Neuron (in vitro differentiated cells): ENCODE measurements at regions not wholly inside any gene's neighbourhood (a gene's known extent, or its start where the extent isn't known, plus 50 kb on each side); places are given as distances from the start of the nearest gene placed in this dataset.
A peak's percentile ranks its signal among the peaks of the same experiment; 100 is the strongest.
"Not testable (repeated sequence)": the region's sequence is repeated elsewhere in the genome, so short reads cannot be mapped to it uniquely, and the experiment has no call there.

Experiments used
- H2AFZ ChIP-seq: one replicate; pipeline ENCODE4 v1.6.1; 2013; ENCODE audit warnings: low read depth, mild to moderate bottlenecking, inconsistent platforms, low read length, moderate library complexity
- H3K27me3 ChIP-seq: one replicate; pipeline ENCODE4 v1.6.1; 2013; ENCODE audit warnings: low read length; ENCODE audit not compliant: insufficient read depth
- H3K36me3 ChIP-seq: one replicate; pipeline ENCODE4 v1.6.1; 2013; ENCODE audit warnings: low read length; ENCODE audit not compliant: insufficient read depth
- H3K4me1 ChIP-seq: one replicate; pipeline ENCODE4 v1.6.1; 2013; ENCODE audit warnings: low read length; ENCODE audit not compliant: insufficient read depth
- H3K4me3 ChIP-seq: 2 replicates; pipeline ENCODE4 v1.5.1; 2013; ENCODE audit warnings: mild to moderate bottlenecking, low read length, moderate library complexity
- H3K9me3 ChIP-seq: one replicate; pipeline ENCODE4 v1.6.1; 2013; ENCODE audit warnings: low read length

DNA sequence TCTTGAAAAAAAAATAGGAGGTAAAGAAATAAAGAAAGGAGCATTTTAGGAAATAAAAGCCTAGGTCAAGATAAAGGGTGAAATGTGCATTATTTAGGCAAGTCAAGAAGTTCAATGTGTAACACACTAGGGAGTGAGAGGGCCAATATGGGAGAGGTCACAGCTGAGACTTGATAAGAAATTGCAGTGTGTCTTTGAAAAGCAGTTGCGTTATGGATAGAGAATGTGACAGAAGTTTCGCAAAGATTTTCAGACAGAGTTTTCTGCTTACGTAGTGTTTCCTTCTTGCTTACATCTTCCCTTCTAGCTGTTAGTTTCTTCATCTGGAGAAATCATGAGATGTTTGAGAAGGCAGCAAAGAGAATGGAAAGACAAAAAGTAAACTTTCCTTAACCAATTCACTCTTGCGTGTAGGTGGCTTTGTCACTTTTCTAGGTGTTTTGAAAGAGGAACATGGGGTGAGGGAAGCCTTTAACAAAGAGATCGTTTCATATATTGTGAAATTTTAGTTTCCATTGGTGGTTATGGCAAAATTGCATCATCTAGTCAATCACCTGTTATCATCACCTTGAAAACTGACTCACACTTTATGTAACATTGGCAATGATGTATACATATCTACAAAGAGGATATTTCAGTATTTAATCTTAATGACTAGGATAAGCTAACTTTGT is 975.5 kb downstream of the OLFM4 start:
- Histone ChIP-seq H3K4me3 (no peak overlapping the region), H3K4me1 (no peaks in the 10 kb centered on the region), H3K36me3 (no peaks in the 10 kb centered on the region), H3K9me3 (no peaks in the 10 kb centered on the region), H3K27me3 (no peaks in the 10 kb centered on the region), H2AFZ (no peak overlapping the region)

DNA sequence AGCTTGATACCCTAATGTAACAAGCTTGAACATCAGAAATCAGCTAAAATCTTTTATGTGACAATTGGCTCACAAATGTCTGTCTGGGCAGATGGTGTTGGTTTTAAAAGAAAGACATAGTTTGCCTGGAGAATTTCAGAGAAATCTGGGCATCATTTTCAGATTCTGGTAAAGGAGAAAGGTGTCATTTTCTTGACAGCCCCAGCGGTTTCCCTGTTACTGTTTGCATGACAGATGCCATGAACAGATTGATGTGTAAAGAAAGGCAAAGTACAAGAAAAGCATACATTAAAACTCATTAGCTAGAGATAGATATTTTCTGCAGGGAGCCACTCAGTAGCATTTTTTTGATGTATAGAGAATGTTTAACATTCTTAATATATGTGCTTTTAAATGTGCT is 987.9 kb downstream of the OLFM4 start:
- Histone ChIP-seq H3K27me3 (no peaks in the 10 kb centered on the region), H3K36me3 (no peaks in the 10 kb centered on the region), H2AFZ (no peak overlapping the region), H3K4me3 (no peak overlapping the region), H3K4me1 (no peaks in the 10 kb centered on the region), H3K9me3 (no peaks in the 10 kb centered on the region)

DNA sequence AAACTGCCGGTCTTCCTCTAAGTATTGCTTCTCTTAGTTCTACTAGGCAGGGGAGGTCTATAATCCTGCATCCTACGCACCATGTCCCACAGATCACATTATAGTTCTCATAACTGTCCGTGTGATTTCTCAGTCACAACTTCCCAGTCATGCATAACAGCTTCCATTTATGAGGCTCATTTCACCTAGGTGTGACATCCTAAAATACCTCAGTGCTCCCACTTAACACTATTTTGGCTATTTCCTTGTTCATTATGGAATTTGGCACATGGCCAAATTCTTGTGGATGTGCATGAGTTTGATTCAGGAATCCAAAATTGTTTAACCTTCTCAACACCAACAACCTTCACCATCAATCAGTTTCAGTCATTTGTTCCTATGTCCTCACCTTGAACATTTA is 989.9 kb downstream of the OLFM4 start:
- Histone ChIP-seq H2AFZ (no peak overlapping the region), H3K4me3 (no peak overlapping the region), H3K36me3 (no peaks in the 10 kb centered on the region), H3K4me1 (no peaks in the 10 kb centered on the region), H3K9me3 (no peaks in the 10 kb centered on the region), H3K27me3 (no peaks in the 10 kb centered on the region)

DNA sequence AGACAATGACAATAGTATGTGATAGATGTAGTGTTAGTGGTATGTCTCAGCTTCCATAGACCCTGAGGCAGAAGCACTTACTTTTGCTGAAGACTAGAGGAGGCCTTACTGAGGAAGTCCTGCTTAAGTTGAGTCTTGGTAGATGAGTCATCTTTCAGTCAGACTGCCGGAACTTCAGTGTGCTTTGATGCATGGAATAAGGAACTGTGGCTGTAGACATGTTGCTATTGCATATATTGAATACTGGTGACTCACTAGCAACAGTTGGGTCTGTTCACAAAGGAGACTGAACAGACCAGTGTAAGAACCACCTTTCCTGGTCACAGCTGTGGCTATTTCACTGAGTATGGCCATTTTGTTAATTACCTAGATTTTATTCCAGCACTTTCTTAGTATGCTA is 1000.6 kb downstream of the OLFM4 start:
- Histone ChIP-seq H3K36me3 (no peaks in the 10 kb centered on the region), H3K4me3 (no peak overlapping the region), H2AFZ (peak overlapping the region; percentile 21), H3K4me1 (peaks cover 8% of the 10 kb centered on the region), H3K27me3 (no peaks in the 10 kb centered on the region), H3K9me3 (peaks cover 6% of the 10 kb centered on the region)

DNA sequence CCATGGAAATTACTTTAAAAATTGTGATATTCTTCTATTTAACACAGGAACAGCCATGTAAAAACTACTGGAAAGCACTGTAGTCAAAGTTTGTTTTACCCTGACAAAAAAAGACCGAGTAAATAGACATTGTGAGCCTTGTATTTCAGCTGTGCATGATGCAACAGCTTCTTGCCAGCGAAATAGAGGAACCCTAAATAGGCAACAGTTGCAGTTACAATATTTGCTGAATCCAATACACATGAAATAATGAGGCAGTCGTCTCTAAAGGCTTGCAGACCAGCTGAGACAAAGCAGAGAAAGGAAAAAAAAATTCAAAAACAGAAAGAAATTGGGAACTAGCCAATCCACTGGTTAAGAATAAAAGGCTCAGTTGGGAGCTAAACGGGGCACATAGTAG is 1001.1 kb downstream of the OLFM4 start:
- Histone ChIP-seq H3K4me3 (no peak overlapping the region), H3K4me1 (peaks cover 8% of the 10 kb centered on the region), H2AFZ (peak overlapping the region; percentile 21), H3K9me3 (peaks cover 6% of the 10 kb centered on the region), H3K27me3 (no peaks in the 10 kb centered on the region), H3K36me3 (no peaks in the 10 kb centered on the region)

DNA sequence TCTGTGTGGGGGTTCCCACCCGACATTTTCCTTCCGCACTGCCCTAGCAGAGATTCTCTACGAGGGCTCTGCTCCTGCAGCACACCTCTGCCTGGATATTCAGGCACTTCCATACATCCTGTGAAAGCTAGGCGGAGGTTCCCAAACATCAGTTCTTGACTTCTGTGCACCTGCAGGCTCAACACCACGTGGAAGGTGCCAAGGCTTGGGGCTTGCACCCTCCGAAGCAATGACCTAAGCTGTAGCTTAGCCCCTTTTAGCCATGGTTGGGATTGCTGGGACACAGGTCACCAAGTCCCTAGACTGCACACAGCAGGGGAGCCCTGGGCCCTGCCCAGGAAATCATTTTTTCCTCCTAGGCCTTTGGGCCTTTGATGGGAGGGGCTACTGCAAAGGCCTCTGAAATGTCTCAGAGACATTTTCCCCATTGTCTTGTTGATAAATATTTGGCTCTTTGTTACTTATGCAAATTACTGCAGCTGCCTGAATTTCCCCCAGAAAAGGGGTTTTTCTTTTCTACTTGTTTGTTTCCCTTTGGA is 1004.8 kb downstream of the OLFM4 start:
- peaks cover 2% of the 10 kb centered on the region for H3K9me3 ChIP-seq
- H3K27me3 ChIP-seq = no peaks in the 10 kb centered on the region
- peaks cover 8% of the 10 kb centered on the region for H3K4me1 ChIP-seq
- H3K4me3 ChIP-seq = no peak overlapping the region
- no peak overlapping the region for H2AFZ ChIP-seq
- no peaks in the 10 kb centered on the region for H3K36me3 ChIP-seq

DNA sequence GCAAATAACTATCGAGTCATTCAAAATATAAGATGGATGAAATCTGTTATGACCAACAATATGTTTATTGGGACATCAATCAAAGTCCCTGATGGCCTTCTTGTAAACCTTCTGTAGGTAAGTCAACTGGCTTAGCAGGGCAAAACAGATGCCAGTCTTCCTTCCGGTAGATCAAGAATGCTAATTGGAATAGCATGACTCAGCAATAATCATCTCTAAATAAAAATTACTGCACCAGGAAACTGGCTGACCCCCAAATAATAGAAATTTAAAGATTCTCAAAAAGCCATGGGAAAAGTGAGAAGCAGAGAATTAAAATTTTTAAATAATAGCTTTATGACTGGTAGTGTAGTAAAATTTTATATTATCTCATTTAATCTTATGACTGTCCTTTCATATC is 1005.4 kb downstream of the OLFM4 start:
- Histone ChIP-seq H3K4me1 (peaks cover 6% of the 10 kb centered on the region), H2AFZ (no peak overlapping the region), H3K27me3 (no peaks in the 10 kb centered on the region), H3K36me3 (no peaks in the 10 kb centered on the region), H3K4me3 (no peak overlapping the region), H3K9me3 (peaks cover 2% of the 10 kb centered on the region)

DNA sequence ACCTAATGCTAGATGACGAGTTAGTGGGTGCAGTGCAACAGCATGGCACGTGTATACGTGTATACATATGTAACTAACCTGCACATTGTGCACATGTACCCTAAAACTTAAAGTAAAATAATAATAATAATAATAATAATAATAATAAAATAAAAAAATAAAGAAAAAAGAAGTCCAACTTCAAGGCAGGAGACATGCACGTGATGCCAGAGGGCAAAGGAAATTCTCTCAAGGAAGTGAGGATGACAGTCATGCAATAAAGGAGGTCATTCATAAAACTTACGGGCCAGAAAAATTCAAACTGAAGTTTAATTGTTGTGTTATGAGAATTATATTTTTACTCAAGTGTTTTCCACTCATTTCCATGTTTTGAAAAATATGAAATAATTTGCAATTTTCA is 1028.8 kb downstream of the OLFM4 start:
- H2AFZ ChIP-seq, H3K4me1 ChIP-seq, H3K36me3 ChIP-seq, H3K4me3 ChIP-seq, H3K27me3 ChIP-seq, H3K9me3 ChIP-seq: not testable (repeated sequence)

DNA sequence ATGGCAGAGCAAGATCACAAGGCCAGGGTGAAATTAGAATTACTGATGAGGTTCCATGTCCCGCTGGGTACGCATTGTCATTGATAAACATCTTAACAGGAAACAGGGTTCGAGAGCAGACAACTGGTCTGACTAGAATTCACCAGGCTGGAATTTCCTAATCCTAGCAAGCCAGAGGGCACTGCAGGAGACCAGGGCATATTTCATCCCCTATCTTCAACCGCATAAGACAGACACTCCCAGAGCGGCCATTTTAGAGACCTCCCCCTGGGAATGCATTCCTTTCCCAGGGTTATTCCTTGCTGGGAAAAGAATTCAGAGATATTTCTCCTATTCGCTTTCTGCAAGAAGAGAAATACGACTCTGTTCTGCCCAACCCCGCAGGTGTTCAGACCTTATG is 1041.3 kb downstream of the OLFM4 start:
- H3K4me1 ChIP-seq, H2AFZ ChIP-seq, H3K36me3 ChIP-seq, H3K4me3 ChIP-seq, H3K27me3 ChIP-seq, H3K9me3 ChIP-seq: not testable (repeated sequence)

DNA sequence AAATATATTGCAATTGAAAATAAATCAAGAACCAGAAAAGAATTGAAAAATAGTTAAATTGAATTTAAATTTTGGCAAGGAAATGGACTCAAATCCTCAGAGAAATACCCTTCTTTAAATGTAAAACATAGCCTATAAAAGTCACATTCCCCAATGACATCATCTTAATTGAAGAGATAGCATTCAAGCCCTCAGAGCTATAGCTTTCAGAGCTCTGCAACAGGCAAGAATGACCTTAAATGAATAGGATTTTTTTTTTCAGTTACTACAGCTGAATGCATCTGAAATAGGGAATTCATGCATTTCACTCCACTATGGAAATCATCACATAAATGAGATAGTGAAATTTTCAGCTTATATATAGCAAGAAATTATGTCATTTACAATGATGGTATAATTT is 1049.0 kb downstream of the OLFM4 start:
- Histone ChIP-seq H3K27me3 (no peaks in the 10 kb centered on the region), H3K4me3 (no peak overlapping the region), H3K4me1 (peaks cover 5% of the 10 kb centered on the region), H3K36me3 (no peaks in the 10 kb centered on the region), H3K9me3 (peaks cover 2% of the 10 kb centered on the region), H2AFZ (no peak overlapping the region)

DNA sequence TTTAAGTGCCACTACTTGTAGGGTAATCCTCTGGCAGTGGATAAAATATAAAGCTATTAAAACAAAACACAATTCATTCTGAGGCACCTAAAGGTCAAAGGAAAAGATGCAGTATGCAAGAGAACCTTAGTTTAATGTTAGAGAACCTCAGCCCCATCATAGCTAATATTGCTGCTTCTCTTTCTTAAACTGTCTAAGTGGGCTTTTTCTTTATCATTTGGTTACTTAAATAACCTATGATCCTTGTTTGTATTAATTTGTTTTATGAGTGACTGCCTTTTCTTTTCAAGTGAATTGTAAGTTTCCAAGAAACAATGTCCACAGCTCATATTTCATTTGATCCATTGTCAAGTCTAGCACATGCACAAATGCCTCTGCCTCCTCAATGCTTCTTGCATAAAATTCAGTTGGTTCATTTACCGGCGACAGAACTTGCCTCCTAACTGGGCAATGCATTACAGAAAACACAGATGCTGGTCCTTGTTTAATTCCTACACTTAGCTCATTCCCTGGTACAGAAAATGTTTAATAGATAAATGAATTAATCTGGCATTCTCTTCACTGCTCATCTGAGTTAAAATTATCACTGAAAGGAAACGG is 1049.8 kb downstream of the OLFM4 start:
- Histone ChIP-seq H3K36me3 (no peaks in the 10 kb centered on the region), H2AFZ (peak overlapping the region; percentile 1), H3K4me1 (peaks cover 5% of the 10 kb centered on the region), H3K4me3 (no peak overlapping the region), H3K9me3 (peaks cover 2% of the 10 kb centered on the region), H3K27me3 (no peaks in the 10 kb centered on the region)

DNA sequence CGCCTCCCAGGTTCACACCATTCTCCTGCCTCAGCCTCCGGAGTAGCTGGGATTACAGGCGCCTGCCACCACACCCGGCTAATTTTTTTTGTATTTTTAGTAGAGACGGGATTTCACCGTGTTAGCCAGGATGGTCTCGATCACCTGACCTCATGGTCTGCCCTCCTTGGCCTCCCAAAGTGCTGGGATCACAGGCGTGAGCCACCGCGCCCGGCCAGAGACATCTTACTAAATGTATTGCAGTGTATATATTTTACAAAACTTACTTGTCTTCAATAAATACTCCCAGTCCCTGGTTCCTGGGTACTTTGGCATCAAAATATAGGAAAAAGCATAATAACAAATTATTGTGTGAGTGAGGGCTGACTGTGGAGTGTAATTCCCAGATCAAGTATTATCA is 1053.7 kb downstream of the OLFM4 start:
- H3K9me3 ChIP-seq, H3K4me1 ChIP-seq, H3K4me3 ChIP-seq, H3K36me3 ChIP-seq, H2AFZ ChIP-seq, H3K27me3 ChIP-seq: not testable (repeated sequence)

DNA sequence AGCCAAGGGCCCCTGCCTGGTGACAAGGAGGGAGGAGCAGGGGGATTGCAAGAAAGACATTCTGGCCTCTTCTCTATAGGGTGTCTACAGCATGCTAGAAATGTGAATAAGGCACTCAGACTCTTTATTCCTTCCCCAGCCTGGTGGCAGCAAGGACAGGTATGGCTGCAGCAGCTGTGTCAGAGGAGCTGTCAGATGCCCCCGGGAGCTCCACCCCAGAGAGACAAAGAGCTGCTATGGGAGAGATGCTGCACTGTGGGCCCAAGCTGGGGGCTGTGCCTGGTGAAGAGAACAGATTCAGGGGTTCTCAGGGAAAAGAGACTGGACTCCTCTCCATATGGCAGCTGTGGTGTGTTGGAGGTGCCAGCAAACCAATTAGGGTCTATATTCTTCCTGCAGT is 1063.3 kb downstream of the OLFM4 start:
- no peaks in the 10 kb centered on the region for H3K9me3 ChIP-seq
- no peaks in the 10 kb centered on the region for H3K27me3 ChIP-seq
- no peaks in the 10 kb centered on the region for H3K36me3 ChIP-seq
- peak overlapping the region; percentile 15 for H2AFZ ChIP-seq
- no peaks in the 10 kb centered on the region for H3K4me1 ChIP-seq
- H3K4me3 ChIP-seq = no peak overlapping the region

DNA sequence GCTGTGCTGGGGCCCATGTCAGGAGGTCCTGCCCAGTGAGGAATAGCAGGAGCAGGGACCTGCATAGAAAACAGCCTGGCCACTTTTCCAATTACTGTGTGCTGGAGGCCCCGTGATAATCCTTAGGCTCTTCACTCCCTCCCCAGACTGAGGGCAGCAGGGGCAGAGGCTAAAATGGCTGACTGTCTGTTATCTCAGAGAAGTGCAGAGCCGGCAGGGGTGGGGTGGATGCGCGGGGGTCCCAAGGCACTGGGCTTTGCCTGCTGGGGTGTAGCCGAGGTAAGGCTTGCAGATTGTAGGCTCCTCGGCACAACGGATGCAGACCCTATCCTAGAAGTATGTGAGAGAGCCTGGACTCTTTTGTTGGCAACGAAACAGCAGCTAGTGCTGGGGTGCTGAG is 1064.1 kb downstream of the OLFM4 start:
- no peak overlapping the region for H2AFZ ChIP-seq
- H3K36me3 ChIP-seq = no peaks in the 10 kb centered on the region
- no peaks in the 10 kb centered on the region for H3K27me3 ChIP-seq
- no peak overlapping the region for H3K4me3 ChIP-seq
- no peaks in the 10 kb centered on the region for H3K9me3 ChIP-seq
- H3K4me1 ChIP-seq = no peaks in the 10 kb centered on the region
